ENCODE measurements at regions not wholly inside any gene's neighbourhood (a gene's known extent, or its start where the extent isn't known, plus 50 kb on each side); places are given as distances from the start of the nearest gene placed in this dataset.

DNA sequence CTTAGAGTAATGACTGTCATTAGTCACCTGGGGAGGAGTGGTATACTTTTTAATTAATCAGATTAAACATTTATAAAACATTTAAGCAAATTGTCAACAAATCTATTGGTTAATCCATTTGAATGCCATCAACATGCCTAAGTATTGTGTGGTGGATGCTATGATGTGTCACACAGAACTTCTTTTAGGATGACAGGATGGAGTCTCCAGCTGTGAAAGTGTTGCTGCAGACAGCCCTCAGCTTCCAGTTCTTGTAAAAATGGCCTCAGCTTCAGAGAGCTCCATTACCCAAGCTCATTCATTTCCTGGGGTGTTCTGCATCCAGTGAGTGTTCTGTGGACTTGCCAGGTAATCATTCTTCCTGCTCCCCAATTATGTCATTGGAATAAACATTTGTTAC lies 74.3 kb upstream of the CLNK start:
- TF ChIP-seq, protein P1, sequence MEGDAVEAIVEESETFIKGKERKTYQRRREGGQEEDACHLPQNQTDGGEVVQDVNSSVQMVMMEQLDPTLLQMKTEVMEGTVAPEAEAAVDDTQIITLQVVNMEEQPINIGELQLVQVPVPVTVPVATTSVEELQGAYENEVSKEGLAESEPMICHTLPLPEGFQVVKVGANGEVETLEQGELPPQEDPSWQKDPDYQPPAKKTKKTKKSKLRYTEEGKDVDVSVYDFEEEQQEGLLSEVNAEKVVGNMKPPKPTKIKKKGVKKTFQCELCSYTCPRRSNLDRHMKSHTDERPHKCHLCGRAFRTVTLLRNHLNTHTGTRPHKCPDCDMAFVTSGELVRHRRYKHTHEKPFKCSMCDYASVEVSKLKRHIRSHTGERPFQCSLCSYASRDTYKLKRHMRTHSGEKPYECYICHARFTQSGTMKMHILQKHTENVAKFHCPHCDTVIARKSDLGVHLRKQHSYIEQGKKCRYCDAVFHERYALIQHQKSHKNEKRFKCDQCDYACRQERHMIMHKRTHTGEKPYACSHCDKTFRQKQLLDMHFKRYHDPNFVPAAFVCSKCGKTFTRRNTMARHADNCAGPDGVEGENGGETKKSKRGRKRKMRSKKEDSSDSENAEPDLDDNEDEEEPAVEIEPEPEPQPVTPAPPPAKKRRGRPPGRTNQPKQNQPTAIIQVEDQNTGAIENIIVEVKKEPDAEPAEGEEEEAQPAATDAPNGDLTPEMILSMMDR (IDR thresholded peaks at IDR 0.05), result no peak
- Histone ChIP-seq H3K27me3 (ENCODE audit: control insufficient read depth, insufficient read depth, low read length) (no peaks in the 10 kb centered on the region), H3K36me3 (ENCODE audit: control insufficient read depth, insufficient read depth, low read length) (no peaks in the 10 kb centered on the region), H3K9me3 (ENCODE audit: control insufficient read depth, insufficient read depth, low read length) (no peaks in the 10 kb centered on the region), H3K4me3 (ENCODE audit: low read length) (no peak overlapping the region), H3K27ac (ENCODE audit: low read length) (no peak overlapping the region), H3K4me1 (ENCODE audit: control insufficient read depth, insufficient read depth, low read length) (no peaks in the 10 kb centered on the region)
- Mint-ChIP-seq H3K27me3 (ENCODE audit: low read depth in 2 of 2) (no peaks in the 10 kb centered on the region), H3K4me3 (no peak overlapping the region), H3K36me3 (no peaks in the 10 kb centered on the region), H3K9me3 (no peaks in the 10 kb centered on the region), H3K4me1 (no peaks in the 10 kb centered on the region), H3K27ac (no peak overlapping the region)
- intact Hi-C loops (cut with micrococcal nuclease), result no loop called here
- DNase-seq, result no peak
- no peak for ATAC-seq

DNA sequence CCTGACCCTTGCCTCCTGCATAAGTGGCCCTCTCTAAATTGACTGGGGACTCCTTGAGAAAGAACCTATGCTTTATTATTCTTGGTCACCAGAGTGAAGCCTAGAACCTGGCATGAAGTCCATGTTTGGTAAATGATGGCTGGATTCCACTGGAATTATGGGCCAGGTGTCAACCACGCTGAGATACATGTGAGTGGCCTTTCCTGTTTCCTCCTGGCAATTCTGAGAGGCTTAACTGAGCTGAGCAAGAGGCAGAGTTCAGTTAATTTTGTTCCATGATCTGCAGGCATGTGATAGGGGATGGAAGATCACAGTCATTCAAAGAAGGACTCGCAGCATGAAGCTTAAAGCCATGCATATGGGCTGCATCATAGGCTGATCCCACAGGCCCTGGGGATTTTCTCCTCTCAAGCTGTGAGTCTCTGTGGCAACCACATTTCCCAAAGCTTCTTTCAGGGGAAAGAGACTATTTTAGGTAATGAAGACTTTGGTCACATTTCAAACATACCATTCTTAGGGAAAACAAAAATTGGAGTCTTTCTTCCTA lies 69.4 kb upstream of the CLNK start:
- Mint-ChIP-seq H3K4me1 (no peaks in the 10 kb centered on the region), H3K36me3 (no peaks in the 10 kb centered on the region), H3K27ac (no peak overlapping the region), H3K9me3 (no peaks in the 10 kb centered on the region), H3K27me3 (ENCODE audit: low read depth in 2 of 2) (peaks cover 0 to 15% of the 10 kb centered on the region in 2 donors), H3K4me3 (no peak overlapping the region)
- 76% methylated on average over 2 of the region's 2 CpGs for WGBS (ENCODE audit: insufficient coverage)
- no peak for ATAC-seq
- no peak overlapping the region for H3K4me3 ChIP-seq (ENCODE audit: low read length)
- H3K27me3 ChIP-seq (ENCODE audit: control insufficient read depth, insufficient read depth, low read length), result no peaks in the 10 kb centered on the region
- no peaks in the 10 kb centered on the region for H3K9me3 ChIP-seq (ENCODE audit: control insufficient read depth, insufficient read depth, low read length)
- TF ChIP-seq, protein P1 (IDR thresholded peaks at IDR 0.05), result no peak
- intact Hi-C loops (cut with micrococcal nuclease), result no loop called here
- DNase-seq, result no peak
- H3K36me3 ChIP-seq (ENCODE audit: control insufficient read depth, insufficient read depth, low read length), result no peaks in the 10 kb centered on the region
- H3K4me1 ChIP-seq (ENCODE audit: control insufficient read depth, insufficient read depth, low read length), result no peaks in the 10 kb centered on the region
- H3K27ac ChIP-seq (ENCODE audit: low read length), result no peak overlapping the region

DNA sequence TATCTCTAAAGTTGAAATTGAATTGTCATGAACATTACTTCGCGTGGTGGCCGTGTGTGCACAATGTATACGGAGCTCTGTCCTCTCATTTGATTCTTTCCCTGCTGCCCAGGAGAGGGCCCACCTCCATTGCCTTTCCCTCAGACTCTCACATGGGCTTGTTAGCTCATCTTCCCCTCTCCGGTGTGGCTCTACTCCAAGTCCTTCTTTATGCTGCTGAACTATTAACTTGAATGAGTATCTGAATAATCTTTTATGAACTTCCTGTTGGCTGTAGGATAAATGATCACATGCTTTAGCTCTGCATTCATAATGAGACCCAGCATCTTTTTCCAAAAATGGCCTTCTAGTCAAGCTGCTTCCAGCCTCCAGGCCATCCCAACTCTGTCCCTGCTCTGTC lies 68.8 kb upstream of the CLNK start:
- intact Hi-C loops (cut with micrococcal nuclease), result no loop called here
- Histone ChIP-seq H3K4me3 (ENCODE audit: low read length) (no peak overlapping the region), H3K27me3 (ENCODE audit: control insufficient read depth, insufficient read depth, low read length) (no peaks in the 10 kb centered on the region), H3K9me3 (ENCODE audit: control insufficient read depth, insufficient read depth, low read length) (no peaks in the 10 kb centered on the region), H3K36me3 (ENCODE audit: control insufficient read depth, insufficient read depth, low read length) (no peaks in the 10 kb centered on the region), H3K4me1 (ENCODE audit: control insufficient read depth, insufficient read depth, low read length) (no peaks in the 10 kb centered on the region), H3K27ac (ENCODE audit: low read length) (no peak overlapping the region)
- DNase-seq, result no peak
- H3K9me3 Mint-ChIP-seq, result no peaks in the 10 kb centered on the region
- H3K4me1 Mint-ChIP-seq, result no peaks in the 10 kb centered on the region
- TF ChIP-seq, protein P1 (IDR thresholded peaks at IDR 0.05), result no peak
- H3K4me3 Mint-ChIP-seq, result no peak overlapping the region
- H3K27ac Mint-ChIP-seq, result no peak overlapping the region
- 96% methylated on average over 4 of the region's 5 CpGs for whole genome bisulfite sequencing (ENCODE audit: insufficient coverage)
- ATAC-seq, result no peak
- H3K27me3 Mint-ChIP-seq (ENCODE audit: low read depth in 2 of 2), result peaks cover 0 to 15% of the 10 kb centered on the region in 2 donors
- H3K36me3 Mint-ChIP-seq, result no peaks in the 10 kb centered on the region

DNA sequence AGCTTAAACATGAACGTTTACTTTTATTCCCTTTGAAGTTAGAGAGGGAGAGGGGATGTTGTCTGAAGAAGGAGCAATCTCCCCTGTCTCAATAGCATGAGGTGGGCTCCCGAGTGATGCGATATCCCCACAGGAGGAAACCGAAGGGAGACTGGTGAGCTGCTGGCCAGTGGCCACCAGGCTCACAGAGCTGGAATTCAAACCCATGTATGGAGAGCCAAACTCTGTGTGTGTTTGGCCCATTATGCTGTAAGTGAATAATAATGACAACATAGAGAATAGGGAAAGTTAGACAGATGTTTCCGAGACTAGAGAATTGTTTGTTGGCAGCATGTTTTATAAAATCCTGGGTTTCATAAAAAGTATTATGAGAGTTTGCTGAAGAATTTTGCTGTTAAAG lies 66.1 kb upstream of the CLNK start:
- H3K27me3 ChIP-seq (ENCODE audit: control insufficient read depth, insufficient read depth, low read length), result no peaks in the 10 kb centered on the region
- H3K36me3 ChIP-seq (ENCODE audit: control insufficient read depth, insufficient read depth, low read length), result no peaks in the 10 kb centered on the region
- Mint-ChIP-seq H3K27ac (no peak overlapping the region), H3K9me3 (no peaks in the 10 kb centered on the region), H3K4me1 (no peaks in the 10 kb centered on the region), H3K27me3 (ENCODE audit: low read depth in 2 of 2) (peaks cover 0 to 15% of the 10 kb centered on the region in 2 donors), H3K36me3 (no peaks in the 10 kb centered on the region), H3K4me3 (no peak overlapping the region)
- H3K9me3 ChIP-seq (ENCODE audit: control insufficient read depth, insufficient read depth, low read length), result no peaks in the 10 kb centered on the region
- ATAC-seq (no peak), DNase-seq (no peak)
- H3K27ac ChIP-seq (ENCODE audit: low read length), result no peak overlapping the region
- WGBS (ENCODE audit: insufficient coverage), result 92% methylated on average over 5 of the region's 5 CpGs
- intact Hi-C loops (cut with micrococcal nuclease), result no loop called here
- no peak overlapping the region for H3K4me3 ChIP-seq (ENCODE audit: low read length)
- no peaks in the 10 kb centered on the region for H3K4me1 ChIP-seq (ENCODE audit: control insufficient read depth, insufficient read depth, low read length)
- TF ChIP-seq, protein P1 (IDR thresholded peaks at IDR 0.05), result no peak
